Hematopoietic multipotent progenitor cell treated with erythropoietin and hydrocortisone succinate and interleukin-3 and kit ligand, for 6 days (in vitro differentiated cells): ENCODE measurements at regions not wholly inside any gene's neighbourhood (a gene's known extent, or its start where the extent isn't known, plus 50 kb on each side); places are given as distances from the start of the nearest gene placed in this dataset.

Experiments used
- DNase-seq: peaks from one replicate; pipeline ENCODE4 v3.0.0-alpha.2; 2015

- no peak for DNase-seq
These were observed 1132.6 kb upstream of the SLC10A2 start for GRCh38 chr13:104198801-104199200.

- DNase-seq, result no peak
These were observed 1130.4 kb upstream of the SLC10A2 start for GRCh38 chr13:104196611-104197010.

GRCh38 chr13:104181526-104182231 lies 1115.5 kb upstream of the SLC10A2 start:
- no peak for DNase-seq

GRCh38 chr13:104170980-104171555 lies 1104.9 kb upstream of the SLC10A2 start:
- DNase-seq, result no peak

GRCh38 chr13:104163866-104164630 lies 1097.8 kb upstream of the SLC10A2 start:
- DNase-seq, result no peak

- DNase-seq, result no peak
These were observed 1094.3 kb upstream of the SLC10A2 start for GRCh38 chr13:104160536-104160935.

- no peak for DNase-seq
These were observed 1077.7 kb upstream of the SLC10A2 start for GRCh38 chr13:104143760-104144416.

- no peak for DNase-seq
These were observed 1074.3 kb upstream of the SLC10A2 start for GRCh38 chr13:104140552-104140951.

GRCh38 chr13:104137416-104137815 lies 1071.2 kb upstream of the SLC10A2 start:
- no peak for DNase-seq

GRCh38 chr13:104132849-104133248 lies 1066.6 kb upstream of the SLC10A2 start:
- no peak for DNase-seq

GRCh38 chr13:104114101-104114500 lies 1047.9 kb upstream of the SLC10A2 start:
- DNase-seq, result no peak

- DNase-seq, result no peak
These were observed 1044.8 kb upstream of the SLC10A2 start for GRCh38 chr13:104111031-104111430.

GRCh38 chr13:104106705-104107393 lies 1040.6 kb upstream of the SLC10A2 start:
- DNase-seq, result no peak

- no peak for DNase-seq
These were observed 1039.5 kb upstream of the SLC10A2 start for GRCh38 chr13:104105418-104106355.

GRCh38 chr13:104099750-104100149 lies 1033.5 kb upstream of the SLC10A2 start:
- no peak for DNase-seq

- no peak for DNase-seq
These were observed 1032.2 kb upstream of the SLC10A2 start for GRCh38 chr13:104098421-104098820.

GRCh38 chr13:104086759-104087158 lies 1020.5 kb upstream of the SLC10A2 start:
- DNase-seq, result no peak

- DNase-seq, result no peak
These were observed 1020.0 kb upstream of the SLC10A2 start for GRCh38 chr13:104086210-104086609.

GRCh38 chr13:104085611-104086010 lies 1019.4 kb upstream of the SLC10A2 start:
- no peak for DNase-seq

- no peak for DNase-seq
These were observed 1008.1 kb upstream of the SLC10A2 start for GRCh38 chr13:104074326-104074725.

- no peak for DNase-seq
These were observed 1005.6 kb upstream of the SLC10A2 start for GRCh38 chr13:104071806-104072205.

- DNase-seq, result no peak
These were observed 999.1 kb upstream of the SLC10A2 start for GRCh38 chr13:104065328-104065727.
